HG03280 (cell line): ENCODE measurements at regions not wholly inside any gene's neighbourhood (a gene's known extent, or its start where the extent isn't known, plus 50 kb on each side); places are given as distances from the start of the nearest gene placed in this dataset.
"Not testable (repeated sequence)": the region's sequence is repeated elsewhere in the genome, so short reads cannot be mapped to it uniquely, and the experiment has no call there.

Experiments used
- ATAC-seq: cut with Tn5 transposase; IDR thresholded peaks from one replicate; pipeline ENCODE4 v1.9.1; 2021; ENCODE audit warnings: mild to moderate bottlenecking, moderate library complexity; ENCODE audit not compliant: unreplicated experiment

DNA sequence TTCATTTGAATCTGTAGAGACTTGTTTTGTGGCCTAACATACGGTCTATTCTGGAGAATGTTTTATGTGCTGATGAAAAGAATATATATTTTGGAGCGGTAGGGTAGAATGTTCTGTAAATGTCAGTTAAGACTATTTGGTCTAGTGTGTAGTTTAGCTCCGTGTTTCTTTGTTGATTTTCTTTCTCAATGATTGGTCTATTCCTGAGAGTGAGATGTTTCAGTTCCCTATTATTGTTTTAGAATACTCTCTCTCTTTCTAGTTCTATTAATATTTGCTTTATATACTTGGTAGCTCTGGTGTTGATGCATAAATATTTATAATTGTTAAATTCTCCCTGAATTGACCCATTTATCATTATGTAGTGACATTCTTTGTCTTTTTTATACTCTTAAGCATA, 236.5 kb downstream of the GLUD2 start:
- ATAC-seq: no peak

DNA sequence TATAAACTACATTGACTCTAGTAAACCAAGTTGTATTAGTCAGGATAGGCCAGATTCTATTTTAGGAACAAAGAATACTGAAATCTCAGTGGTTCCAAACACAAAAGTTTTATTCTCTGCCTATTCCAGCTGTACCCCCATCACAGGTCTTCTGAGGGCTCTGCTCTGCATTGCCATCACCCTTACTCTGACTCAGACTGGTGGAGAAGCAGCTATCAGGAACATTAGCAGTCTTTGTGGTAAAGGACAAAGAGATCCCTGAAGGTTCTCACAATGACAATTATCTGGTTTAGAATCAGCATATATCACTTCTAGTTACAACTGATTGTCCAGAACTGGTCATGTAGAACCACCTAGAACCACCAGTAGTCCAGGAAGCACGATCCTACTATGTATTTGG, 251.1 kb downstream of the GLUD2 start:
- no peak for ATAC-seq

DNA sequence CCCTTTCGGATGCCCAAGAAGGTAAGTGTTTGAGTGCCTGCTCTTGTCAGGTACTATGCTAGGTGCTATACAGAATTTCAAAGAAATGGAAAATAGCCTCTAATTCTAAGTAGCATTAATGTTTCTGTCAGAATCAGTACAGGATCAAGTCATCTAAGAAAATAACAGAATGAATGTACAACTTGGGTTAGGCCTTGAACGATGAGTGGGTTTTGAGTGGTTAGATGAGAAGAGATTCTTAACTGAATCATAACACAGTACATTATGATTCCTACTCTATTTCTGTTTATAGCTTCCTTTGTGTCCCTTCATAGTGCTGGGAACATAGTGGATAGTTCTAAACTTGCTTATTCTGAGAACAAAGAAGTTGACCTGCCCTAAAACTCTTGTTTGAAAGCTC, 253.9 kb downstream of the GLUD2 start:
- no peak for ATAC-seq

DNA sequence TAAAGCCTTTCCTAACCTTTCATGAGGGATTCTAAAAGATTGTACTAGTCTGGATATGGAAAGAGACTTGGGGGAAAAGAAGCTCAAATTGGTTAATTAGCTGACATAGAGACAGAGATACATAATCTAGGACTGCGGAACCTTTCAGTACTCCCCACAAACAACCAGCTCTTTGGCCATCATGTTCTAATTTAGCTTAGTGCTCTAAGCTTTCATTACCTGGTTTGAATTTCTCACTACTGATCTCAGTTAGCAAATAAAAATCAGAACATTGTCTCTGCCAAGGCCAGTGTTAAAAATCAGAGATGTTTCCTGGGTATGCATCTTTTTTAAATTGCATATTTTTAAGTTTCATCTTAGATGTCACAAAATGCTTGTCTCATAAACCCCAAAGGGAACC, 254.4 kb downstream of the GLUD2 start:
- no peak for ATAC-seq

DNA sequence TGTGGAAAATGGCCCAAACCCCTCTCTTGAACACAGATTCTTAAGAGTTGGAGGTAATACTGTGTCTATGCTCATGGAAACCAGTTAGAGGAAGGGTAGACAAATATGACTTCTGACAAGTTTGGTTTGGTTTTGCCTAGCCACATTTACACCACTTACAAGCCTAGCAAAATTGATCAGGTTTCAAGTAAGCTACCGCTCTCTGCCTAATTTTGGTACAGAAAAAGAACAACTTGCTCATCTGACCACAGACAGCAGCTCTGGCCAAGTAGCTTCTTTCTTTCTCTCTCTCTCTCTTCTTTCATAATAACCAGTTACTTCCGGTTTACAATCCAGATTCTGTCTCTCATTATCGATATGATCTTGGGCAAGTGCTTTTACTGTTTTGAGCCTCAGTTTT, 260.0 kb downstream of the GLUD2 start:
- peak; percentile 80 for ATAC-seq

DNA sequence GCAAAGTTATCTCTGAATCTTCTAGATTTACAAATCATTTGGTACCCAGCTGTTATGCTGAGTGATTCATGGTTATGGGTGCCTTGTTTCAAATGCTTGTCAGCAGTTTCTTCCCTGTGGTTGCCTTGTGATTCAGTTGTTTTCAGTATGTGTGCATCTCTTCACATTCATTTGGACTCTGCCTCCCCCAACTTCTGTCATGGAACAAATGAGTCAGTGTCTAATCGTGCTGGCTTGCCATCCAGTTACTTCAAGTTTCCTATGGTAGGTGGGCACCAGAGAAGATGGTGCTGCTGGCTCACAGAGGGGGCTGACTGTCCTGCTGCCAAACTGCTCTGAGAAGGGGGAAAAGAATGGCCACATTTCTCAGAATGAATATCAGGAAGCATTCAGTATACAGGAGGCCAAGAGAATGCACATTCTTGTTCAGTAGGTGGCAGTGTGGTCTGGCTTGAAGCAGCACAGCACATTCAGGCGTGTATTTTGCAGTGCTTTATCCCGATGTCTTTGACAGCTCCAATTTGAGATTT, 260.9 kb downstream of the GLUD2 start:
- peak; percentile 64 for ATAC-seq

DNA sequence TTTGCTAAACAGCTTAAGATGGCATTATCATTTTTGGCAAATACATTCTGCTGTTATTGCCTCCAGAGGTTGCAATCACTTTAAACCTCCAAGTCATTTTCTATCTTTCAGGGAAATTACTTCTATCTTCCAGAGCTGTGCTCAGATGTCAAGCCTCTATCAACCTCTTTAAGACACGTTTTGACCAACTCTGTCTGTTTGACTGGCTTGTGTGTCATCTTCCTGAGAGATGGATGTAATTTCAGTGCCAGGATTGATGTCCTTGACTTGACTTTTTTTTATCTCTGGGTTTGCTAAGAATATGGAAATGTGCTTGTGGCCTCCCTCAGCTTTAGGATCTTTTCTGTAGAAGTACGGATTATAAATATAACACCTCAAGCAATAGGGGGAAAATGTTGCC, 263.4 kb downstream of the GLUD2 start:
- ATAC-seq: no peak

DNA sequence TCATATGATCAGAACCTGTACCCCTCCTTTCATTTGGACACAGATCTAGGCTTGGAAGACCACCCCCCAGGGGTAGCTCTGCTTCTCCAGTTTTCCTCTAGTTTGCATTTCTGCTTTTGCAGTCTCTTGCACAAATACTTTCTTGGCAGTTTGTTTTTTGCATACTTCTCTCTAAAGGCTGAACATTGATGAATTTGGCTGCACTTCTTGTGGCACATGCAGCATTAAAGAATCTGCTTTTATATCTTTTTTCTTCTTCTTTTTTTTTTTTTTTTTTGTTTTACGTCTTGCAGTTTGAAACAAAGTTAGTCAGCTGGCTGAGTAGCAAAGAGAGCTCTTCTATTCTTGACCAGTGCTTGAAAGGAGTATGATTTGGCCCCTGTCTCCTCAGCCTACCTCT, 273.0 kb downstream of the GLUD2 start:
- no peak for ATAC-seq

DNA sequence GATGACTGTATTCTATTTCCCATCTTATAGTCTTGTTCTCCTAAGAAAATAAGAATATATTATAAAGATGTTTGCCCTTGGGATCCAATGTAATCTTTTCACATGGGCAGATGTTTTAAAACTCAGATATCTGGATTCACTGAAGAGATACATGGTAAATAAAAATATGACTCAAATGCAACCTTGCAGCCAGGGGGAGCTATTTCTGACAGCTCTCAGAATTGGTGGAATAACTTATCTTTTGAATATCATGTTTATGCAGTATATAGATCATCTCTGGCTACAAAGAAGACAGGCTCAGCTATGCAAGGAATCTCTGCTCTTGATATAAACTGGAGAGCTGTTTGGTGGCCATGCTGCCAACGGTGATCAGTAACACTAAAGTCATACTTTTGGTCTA, 274.7 kb downstream of the GLUD2 start:
- no peak for ATAC-seq

DNA sequence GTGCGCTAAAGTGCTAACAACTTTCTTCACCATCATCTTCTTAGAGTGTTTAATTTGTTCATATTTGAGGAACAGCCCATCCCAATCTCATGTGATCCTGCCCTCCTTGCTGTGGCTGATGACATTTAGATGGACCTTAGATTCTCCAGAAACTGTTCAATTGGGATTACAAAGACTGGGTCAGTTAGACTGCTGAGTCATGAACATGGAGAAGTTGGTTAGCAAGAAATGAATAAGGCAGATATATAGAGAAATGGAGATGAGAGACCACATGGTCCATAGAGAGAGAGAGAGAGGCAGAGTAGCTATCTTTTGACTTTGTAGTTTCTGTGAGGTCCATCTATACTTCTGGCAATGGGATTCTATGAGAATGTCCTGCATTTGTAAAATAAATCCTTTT, 275.9 kb downstream of the GLUD2 start:
- no peak for ATAC-seq

DNA sequence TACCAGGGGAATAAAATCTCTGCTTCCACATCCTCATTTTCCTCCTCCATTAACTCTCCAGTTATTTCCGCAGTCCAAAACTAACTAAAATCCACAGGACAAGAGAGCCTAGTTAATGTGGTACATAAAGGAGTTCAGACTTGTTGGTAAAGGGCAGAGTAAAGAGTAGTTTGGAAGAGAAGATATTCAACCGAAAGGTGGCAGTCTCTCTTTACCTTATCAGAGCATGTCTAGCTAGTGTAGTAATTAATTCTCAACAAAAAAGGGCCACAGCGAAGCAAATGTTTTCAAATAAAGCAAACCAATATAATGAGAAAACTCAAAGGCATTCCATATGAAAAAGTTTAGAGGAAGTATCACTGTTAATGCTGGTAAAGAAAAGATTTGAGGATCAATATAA, 286.5 kb downstream of the GLUD2 start:
- no peak for ATAC-seq

DNA sequence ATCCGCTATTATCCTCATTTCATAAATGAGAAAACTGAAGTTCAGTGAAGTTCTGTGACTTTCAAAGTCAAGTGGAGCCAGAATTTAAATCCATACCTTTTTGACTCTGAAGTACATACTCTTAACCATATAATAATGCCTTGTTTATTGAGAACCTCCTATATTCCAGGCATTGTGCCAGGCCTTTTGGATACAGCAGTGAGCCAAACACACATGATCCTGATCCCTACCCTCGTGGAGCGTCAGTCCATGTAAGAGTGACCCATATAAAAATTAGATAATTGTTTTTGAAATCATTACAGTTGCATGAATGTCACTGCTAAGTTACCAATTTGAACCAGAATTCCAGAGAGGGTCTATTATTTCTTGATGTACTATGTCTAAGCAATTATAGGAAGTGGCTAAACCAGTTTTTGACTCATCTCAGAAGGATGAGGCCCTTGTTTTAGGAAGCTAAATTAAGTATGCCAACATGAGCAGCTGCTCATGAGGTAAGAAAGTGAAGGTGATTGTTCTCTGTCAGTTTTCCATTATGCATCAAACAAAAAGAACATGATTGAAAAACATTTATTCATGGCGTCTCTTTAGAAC, 289.5 kb downstream of the GLUD2 start:
- no peak for ATAC-seq

DNA sequence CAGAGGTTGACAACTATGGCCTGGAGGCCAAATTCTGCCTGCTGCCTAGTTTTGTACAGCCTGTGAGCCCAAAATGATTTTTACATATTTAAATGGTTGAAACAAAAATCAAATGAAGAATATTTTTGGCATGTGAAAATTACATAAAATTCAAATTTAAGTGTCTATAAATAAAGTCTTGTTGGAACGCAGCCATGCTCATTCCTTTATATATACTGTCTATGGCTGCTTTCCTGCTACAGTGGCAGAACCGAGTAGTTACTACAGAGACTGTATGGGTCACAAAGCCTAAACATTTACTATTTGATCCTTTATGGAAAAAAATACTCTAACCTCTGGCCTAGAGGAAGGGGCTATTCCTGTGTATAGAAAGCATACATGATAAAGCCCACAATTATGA, 290.4 kb downstream of the GLUD2 start:
- ATAC-seq: no peak

DNA sequence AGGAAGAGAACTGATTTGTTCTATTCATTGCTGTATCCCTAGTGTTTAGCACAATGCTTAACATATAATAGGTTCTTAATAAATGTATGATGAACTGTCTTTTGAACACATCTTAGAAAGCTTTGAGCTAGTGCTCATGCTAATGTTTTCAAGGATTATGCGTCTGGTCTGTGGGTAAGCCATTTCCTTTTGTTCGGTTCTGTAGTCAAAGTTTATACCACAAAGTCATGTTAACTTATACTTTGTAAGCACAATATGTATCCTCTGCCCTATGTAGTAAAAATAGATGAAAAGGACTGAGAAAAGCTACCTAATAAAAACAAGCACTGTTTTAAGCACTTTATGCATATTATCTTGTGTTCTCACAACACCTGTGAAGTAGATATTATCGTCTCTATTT, 301.9 kb downstream of the GLUD2 start:
- ATAC-seq: no peak

DNA sequence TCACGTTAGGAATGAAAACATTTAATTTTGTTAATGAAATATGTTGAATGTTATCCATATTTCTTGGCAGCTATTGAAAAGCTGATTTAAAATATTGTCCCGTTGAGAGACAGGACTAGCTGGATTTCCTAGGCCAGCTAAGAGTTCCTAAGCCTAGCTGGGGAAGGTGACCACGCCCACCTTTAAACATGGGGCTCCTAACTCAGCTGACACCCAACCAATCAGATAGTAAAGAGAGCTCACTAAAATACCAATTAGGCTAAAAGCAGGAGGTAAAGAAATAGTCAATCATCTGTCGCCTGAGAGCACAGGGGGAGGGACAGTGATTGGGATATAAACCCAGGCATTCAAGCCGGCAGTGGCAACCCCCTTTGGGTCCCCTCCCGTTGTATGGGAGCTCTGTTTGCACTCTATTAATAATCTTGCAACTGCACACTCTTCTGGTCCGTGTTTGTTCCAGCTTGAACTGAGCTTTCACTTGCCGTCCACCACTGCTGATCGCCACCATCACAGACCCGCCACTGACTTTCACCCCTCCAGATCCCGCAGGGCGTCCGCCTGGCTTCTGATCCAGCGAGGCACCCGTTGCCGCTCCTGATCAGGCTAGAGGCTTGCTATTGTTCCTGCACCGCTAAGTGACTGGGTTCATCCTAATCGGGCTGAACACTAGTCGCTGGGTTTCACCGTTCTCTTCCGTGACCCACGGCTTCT, 308.9 kb downstream of the GLUD2 start:
- ATAC-seq: no peak

DNA sequence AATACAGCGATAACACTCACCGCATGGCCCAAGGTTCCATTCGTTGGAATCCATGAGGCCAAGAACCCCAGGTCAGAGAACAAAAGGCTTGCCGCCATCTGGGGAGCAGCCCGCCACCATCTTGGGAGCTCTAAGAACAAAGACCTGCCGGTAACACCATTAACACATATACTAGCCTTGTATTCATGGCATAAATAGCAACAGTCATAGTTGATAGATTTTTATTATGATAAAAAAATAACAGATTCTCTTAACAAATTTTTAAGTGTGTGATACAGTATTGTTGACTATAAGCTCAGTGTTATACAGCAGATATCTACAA, 309.4 kb downstream of the GLUD2 start:
- no peak for ATAC-seq

DNA sequence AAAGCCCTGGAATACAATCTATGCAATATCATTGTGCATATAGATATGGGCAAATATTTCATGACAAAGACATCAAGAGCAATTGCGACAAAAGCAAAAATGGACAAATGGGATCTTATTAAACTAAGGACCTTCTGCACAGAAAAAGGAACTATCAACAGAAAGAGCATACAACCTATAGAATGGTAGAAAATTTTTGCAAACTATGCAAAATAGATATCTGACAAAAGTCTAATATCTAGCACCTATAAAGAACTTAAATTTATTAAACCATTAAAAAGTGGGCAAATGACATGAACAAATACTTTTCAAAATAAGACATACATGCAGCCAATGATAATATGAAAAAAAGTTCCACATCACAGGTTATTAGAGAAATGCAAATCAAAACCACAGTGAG, 312.9 kb downstream of the GLUD2 start:
- no peak for ATAC-seq

DNA sequence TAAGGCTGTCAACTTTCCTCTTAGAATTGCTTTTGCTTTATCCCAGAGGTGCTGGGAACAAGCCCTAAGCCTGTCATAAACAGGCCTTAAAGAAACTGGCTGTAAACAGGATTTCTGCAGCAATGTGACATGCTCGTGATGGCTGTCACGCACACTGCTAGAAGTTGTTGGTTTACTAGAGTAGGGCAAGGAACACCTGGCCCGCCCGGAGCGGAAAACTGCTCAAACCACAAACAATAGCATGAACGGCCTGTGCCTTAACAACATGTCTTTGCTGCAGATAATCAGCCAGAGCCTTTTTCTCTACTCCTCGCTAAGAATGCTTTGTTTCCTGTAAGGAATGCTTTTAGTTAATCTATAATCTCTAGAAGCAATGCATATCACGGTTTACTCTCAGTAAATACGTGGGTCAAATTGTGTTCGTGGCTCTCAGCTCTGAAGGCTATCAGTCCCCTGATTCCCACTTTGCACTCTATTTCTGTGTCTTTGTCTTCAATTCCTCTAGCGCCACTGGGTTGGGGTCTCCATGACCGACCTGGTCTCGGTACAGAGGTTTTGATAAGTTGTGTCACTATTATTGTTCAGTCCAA, 318.3 kb downstream of the GLUD2 start:
- no peak for ATAC-seq

DNA sequence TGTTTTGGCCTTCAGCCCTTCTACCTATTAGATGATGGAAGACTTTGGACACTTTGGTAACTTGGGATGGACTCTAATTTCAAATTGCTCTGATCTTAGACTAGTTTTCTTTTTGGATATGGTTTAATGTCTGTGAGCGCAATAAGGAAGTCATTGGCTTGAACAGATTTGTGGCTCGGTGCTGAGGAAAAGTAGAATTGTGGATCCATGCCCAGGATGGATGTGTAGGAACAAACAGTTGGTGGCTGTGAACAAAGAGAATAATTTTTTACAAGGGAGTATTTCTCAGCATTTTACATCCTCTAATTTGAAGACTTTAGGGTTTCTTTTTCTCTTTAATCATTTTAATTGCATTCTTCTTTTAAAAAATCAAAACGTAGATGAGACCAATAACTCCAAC, 327.1 kb downstream of the GLUD2 start:
- no peak for ATAC-seq

DNA sequence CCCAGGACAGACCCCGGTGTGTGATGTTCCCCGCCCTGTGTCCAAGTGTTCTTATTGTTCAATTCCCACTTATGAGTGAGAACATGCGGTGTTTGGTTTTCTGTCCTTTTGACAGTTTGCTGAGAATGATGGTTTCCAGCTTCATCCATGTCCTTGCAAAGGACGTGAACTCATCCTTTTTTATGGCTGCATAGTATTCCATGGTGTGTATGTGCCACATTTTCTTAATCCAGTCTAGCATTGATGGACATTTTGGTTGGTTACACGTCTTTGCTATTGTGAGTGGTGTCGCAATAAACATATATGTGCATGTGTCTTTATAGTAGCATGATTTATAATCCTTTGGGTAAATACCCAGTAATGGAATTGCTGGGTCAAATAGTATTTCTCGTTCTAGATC, 334.5 kb downstream of the GLUD2 start:
- ATAC-seq: not testable (repeated sequence)

DNA sequence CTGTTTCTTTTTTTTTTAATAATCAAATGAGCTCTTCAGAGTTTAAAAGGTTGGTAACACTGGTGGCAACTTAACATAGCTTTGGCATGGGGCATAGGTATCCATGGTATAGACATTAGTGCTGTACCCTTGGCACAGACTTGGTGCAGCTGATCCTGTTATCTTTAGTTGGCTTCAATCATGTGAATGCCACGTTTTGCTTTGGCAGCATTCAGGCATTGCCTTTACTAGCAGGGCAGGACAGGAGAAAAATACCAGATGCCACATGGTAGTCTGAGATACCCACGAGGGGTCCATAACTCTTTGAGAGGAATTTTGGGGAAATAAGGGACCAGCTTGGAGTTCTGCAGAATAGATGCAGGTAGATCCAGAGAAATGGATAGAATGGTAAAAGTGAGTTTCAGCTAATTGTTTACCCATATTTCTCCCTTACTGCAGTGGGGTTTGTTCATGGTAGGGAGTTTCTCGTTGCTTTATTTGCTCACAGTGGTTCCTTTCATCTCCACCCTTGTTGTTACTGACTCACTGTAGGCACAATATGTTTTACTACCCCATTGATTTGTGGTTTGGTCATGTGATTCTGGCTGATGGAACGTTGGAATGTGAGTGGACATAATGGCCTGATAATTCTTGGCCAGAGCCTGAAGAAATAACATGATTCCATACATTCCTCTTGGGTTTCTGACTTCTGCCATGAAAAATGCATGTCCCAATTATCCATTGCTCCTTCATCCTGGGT, 342.7 kb downstream of the GLUD2 start:
- no peak for ATAC-seq

DNA sequence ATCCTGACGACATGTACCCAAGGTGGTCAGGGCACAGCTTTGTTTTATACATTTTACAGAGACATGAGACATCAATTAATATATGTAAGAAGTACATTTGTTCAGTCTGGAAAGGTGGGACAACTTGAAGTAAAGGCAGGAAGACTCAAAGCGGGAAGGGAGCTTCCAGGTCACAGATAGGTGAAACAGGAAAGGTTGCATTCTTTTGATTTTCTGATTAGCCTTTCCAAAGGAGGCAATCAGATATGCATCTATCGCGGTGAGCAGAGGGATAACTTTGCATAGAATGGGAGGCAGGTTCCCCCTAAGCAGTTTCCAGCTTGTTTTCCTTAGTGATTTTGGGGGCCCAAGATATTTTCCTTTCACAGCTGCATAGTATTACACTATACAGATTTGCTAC, 358.4 kb downstream of the GLUD2 start:
- ATAC-seq: no peak
